ENCODE measurements at regions not wholly inside any gene's neighbourhood (a gene's known extent, or its start where the extent isn't known, plus 50 kb on each side); places are given as distances from the start of the nearest gene placed in this dataset.

- Mint-ChIP-seq H3K36me3 (peaks cover 0 to 7% of the 10 kb centered on the region in 2 donors), H3K4me1 (peaks cover 64% of the 10 kb centered on the region), H3K27ac (peak overlapping the region in 2 of 7 donors; percentile 63 to 69), H3K4me3 (no peak overlapping the region), H3K9me3 (peaks cover 0 to 3% (median 0%) of the 10 kb centered on the region in 7 donors), H3K27me3 (ENCODE audit: low read depth in 3 of 3) (peaks cover 0 to 9% (median 1%) of the 10 kb centered on the region in 3 donors)
- no peaks in the 10 kb centered on the region for H3K36me3 ChIP-seq (replicated peaks in 1 of 2; ENCODE audit: control insufficient read depth in 1 of 2, insufficient read depth in 2 of 2, low read length in 2 of 2)
- TF ChIP-seq CTCF (IDR thresholded peaks at IDR 0.05): no peak
- H3K9me3 ChIP-seq (replicated peaks in 1 of 2; ENCODE audit: control insufficient read depth in 1 of 2, insufficient read depth in 1 of 2, low read length in 2 of 2): no peaks in the 10 kb centered on the region
- no peaks in the 10 kb centered on the region for H4K20me1 ChIP-seq (ENCODE audit: insufficient read depth, low read length)
- intact Hi-C loops (cut with micrococcal nuclease): no loop called here
- no peak overlapping the region for H3K4me3 ChIP-seq (replicated peaks in 1 of 3; ENCODE audit: low read depth in 2 of 3, low read length in 3 of 3)
- H3K27ac ChIP-seq (ENCODE audit: low read depth in 1 of 2, low read length in 2 of 2): no peak overlapping the region
- 79% methylated on average over 3 of the region's 6 CpGs for WGBS (ENCODE audit: insufficient coverage)
- H2AFZ ChIP-seq (ENCODE audit: insufficient read depth, low read depth, low read length, poor library complexity, severe bottlenecking): no peak overlapping the region
- peaks cover 46 to 60% of the 10 kb centered on the region in 2 donors for H3K4me1 ChIP-seq (ENCODE audit: control insufficient read depth in 1 of 2, insufficient read depth in 2 of 2, low read length in 2 of 2)
- no peak for DNase-seq
- no peaks in the 10 kb centered on the region for H3K79me2 ChIP-seq (ENCODE audit: insufficient read depth, low read length)
- no peak overlapping the region for H3K9ac ChIP-seq (ENCODE audit: insufficient read depth, low read length, poor library complexity, severe bottlenecking)
- no peaks in the 10 kb centered on the region for H3K27me3 ChIP-seq (ENCODE audit: control insufficient read depth in 2 of 2, insufficient read depth in 2 of 2, low read length in 2 of 2)
- H3K4me2 ChIP-seq (replicated peaks; ENCODE audit: extremely low read depth, low read length, poor library complexity, severe bottlenecking): no peak overlapping the region
These were observed 150.3 kb upstream of the IRF2BP2 start for GRCh38 chr1:234760303-234760723.

- DNase-seq: no peak
- WGBS (ENCODE audit: insufficient coverage): over 99% methylated on average over 10 of the region's 11 CpGs
- Histone ChIP-seq H3K9me3 (replicated peaks in 1 of 2; ENCODE audit: control insufficient read depth in 1 of 2, insufficient read depth in 1 of 2, low read length in 2 of 2) (no peaks in the 10 kb centered on the region), H4K20me1 (ENCODE audit: insufficient read depth, low read length) (no peaks in the 10 kb centered on the region), H3K9ac (ENCODE audit: insufficient read depth, low read length, poor library complexity, severe bottlenecking) (no peak overlapping the region), H3K4me3 (replicated peaks in 1 of 3; ENCODE audit: low read depth in 2 of 3, low read length in 3 of 3) (no peak overlapping the region), H3K27ac (ENCODE audit: low read depth in 1 of 2, low read length in 2 of 2) (no peak overlapping the region), H3K79me2 (ENCODE audit: insufficient read depth, low read length) (no peaks in the 10 kb centered on the region), H2AFZ (ENCODE audit: insufficient read depth, low read depth, low read length, poor library complexity, severe bottlenecking) (no peak overlapping the region), H3K27me3 (ENCODE audit: control insufficient read depth in 2 of 2, insufficient read depth in 2 of 2, low read length in 2 of 2) (no peaks in the 10 kb centered on the region), H3K4me2 (replicated peaks; ENCODE audit: extremely low read depth, low read length, poor library complexity, severe bottlenecking) (no peak overlapping the region), H3K4me1 (ENCODE audit: control insufficient read depth in 1 of 2, insufficient read depth in 2 of 2, low read length in 2 of 2) (peaks cover 50 to 65% of the 10 kb centered on the region in 2 donors), H3K36me3 (replicated peaks in 1 of 2; ENCODE audit: control insufficient read depth in 1 of 2, insufficient read depth in 2 of 2, low read length in 2 of 2) (no peaks in the 10 kb centered on the region)
- intact Hi-C loops (cut with micrococcal nuclease): no loop called here
- H3K27me3 Mint-ChIP-seq (ENCODE audit: low read depth in 3 of 3): peaks cover 0 to 9% (median 1%) of the 10 kb centered on the region in 3 donors
- H3K36me3 Mint-ChIP-seq: peaks cover 0 to 7% of the 10 kb centered on the region in 2 donors
- no peak for TF ChIP-seq CTCF (IDR thresholded peaks at IDR 0.05)
- H3K4me1 Mint-ChIP-seq: peaks cover 68% of the 10 kb centered on the region
- H3K4me3 Mint-ChIP-seq: no peak overlapping the region
- peaks cover 0 to 3% (median 0%) of the 10 kb centered on the region in 7 donors for H3K9me3 Mint-ChIP-seq
- peak overlapping the region in 1 of 7 donors; percentile 40 for H3K27ac Mint-ChIP-seq
These were observed 149.9 kb upstream of the IRF2BP2 start for GRCh38 chr1:234759888-234760287.

Data from CD14-positive monocyte (primary cell).